Occipital lobe (tissue), 1 donor: ENCODE measurements at regions not wholly inside any gene's neighbourhood (a gene's known extent, or its start where the extent isn't known, plus 50 kb on each side); places are given as distances from the start of the nearest gene placed in this dataset.
"Not testable (repeated sequence)": the region's sequence is repeated elsewhere in the genome, so short reads cannot be mapped to it uniquely, and the experiment has no call there.

Experiments used
- DNase-seq: peaks from one replicate; lab custom pipeline; 2025; lab: John Stamatoyannopoulos, UW

GRCh38 chr12:89890161-89890560 lies 181.5 kb upstream of the ATP2B1 start:
- no peak for DNase-seq

GRCh38 chr12:89889062-89889461 lies 180.4 kb upstream of the ATP2B1 start:
- DNase-seq, result no peak

DNA sequence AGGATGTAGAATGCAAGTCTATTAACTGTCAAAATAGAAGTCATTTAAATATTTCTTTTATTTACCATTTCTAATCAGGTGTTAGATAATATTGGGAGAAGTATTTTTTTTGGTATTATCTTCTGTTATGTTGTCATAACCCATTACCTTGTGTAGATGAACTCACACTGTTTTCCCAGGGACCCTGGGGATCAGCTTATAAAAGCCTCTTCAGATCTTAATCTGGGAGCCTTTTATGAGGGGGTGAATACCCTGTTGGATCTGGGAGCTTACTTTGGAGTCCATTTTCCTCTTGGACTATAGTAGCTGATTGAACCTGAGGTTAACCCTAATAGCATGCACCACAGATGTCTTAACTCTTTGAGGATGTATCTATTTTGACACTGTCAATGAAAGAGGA lies 176.3 kb upstream of the ATP2B1 start:
- DNase-seq, result no peak

DNA sequence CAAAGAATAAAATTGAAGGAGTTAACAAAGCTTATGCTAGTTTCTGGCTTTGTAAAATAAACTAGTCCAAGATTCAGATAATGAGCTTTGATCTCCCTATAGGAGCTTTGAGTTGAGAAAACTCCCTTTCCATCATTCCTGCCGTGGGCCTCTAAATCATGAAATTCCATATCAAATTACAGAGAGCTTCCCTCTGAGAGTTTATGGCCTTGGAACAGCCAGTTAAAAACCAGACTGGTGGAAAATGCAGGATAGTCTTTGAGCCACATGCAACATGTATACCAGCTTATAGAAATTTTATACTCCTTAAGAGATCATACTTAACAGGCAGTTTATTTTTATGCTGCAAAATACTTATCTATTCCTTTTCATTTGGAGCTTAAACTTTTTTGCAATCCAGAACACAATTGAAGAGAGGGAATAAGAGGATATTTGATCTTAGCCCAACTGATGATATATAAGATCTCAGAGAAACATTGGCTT lies 175.8 kb upstream of the ATP2B1 start:
- DNase-seq, result no peak

DNA sequence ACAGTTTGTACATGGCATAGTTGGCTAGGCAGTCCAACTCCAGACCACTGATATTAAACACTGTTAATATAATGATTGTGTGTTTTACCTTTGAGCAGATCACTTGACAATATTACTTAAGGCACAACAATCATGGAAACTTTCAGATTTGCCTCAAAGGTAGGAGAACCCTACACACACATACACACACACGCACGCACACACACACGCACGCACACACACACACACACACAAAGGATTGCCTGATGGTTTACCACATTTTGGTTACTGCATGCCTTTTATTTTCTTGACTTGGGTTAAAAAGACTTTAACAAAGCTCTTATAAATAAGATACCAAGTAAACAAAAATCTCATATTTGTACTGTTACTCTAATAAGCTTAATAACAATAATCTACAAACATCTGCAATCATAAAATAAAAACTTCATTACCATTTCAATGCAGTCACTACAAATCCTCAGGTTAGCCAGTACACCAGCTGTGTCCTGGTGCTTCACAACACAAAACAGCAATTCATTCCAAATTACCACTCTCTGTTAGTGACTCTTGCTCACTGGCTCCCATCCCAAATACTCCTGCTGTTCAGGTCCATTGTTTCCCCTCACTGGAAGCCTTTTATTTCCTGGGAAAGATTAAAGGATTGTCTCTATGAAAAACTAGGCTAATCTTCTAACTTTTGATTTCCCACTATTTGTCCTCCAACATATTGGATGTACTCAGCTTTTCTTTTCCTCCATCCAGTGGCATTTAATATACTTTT lies 175.2 kb upstream of the ATP2B1 start:
- DNase-seq, result no peak

- DNase-seq, result no peak
These were observed 174.2 kb upstream of the ATP2B1 start for GRCh38 chr12:89882792-89883191.

DNA sequence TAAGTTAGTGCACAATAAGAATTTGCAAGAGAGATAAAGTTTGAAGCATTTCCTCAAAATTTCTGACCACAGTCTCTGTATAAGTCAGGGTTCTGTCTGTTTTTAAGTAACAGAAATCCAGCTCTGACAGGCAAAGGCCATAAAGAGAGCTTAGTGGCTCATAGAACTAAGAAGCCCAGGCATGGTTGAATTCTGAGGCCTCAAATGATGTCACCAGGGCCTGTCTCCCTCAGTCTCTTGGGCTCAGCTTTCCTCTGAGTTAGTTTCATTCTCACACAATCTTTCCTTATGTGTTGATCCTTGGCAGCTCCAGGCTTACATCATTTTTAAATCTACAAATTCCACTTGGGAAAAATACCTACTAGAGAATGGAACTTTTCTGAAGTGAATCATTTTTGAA lies 173.4 kb upstream of the ATP2B1 start:
- no peak for DNase-seq

DNA sequence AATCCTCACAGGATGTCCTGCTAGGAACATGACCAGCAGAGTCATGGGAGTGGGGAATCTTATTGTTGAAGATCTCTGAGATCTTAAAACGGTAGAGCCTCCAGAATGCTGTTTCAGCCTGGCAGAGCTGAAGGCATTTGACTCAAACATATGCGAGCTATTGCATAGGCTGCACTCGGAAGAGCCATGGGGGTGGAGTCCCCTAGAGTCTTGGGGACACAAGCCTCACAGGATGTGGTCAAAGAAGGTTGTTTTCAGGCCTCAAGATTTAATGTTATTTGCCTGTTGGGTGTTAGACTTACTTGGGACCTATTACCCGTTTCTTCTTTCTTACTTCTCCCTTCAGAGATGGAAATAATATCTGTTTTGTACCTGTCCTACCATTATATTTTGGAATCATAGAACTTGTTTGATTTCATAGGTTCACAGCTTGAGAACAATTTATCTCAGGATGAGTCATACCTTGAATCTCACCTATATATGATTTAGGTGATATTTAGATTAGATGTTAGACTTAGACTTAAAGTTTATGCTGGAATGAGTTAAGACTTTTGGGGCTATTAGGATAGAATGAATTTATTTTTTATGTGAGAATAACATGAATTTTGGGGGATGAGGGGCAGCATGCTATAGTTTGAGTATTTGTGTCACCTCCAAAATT lies 172.2 kb upstream of the ATP2B1 start:
- DNase-seq, result no peak

- DNase-seq, result no peak
These were observed 171.1 kb upstream of the ATP2B1 start for GRCh38 chr12:89879766-89880165.

DNA sequence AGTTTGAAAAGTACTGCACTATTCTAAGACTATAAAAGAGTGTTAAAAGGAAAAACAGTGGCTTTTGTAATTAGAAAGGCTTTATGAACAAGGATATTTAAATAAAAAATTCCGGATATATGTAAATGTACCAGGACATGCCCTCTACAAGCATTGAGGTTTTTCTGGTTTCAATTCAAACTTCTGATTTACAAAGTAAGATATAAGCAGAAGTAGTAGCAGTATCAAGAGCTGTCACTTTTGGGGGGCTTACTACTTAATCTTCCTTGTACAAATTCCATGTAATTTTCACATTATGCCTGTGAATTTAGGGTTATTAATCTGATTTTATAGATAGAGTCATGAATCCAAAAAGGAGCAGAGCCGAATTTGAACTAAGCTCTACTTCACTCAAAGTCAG lies 170.3 kb upstream of the ATP2B1 start:
- no peak for DNase-seq

DNA sequence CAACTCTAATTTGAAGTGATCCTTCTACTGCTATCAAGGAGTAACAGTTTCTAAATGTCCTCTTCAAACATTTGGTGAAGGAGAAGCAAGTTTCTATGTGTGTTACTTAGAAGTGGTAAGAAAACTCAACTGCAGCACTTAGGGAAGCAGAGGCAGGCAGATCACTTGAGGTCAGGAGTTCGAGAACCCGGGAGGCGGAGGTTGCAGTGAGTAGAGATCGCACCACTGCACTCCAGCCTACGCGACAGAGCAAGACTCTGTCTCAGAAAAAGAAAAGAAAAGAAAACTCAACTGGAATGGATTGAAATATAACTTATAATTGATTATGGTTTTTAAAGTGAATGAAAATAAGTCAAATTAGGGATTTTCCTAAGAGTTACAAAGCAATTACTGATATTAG lies 169.7 kb upstream of the ATP2B1 start:
- no peak for DNase-seq

GRCh38 chr12:89877671-89878070 lies 169.0 kb upstream of the ATP2B1 start:
- no peak for DNase-seq

- no peak for DNase-seq
These were observed 168.5 kb upstream of the ATP2B1 start for GRCh38 chr12:89877136-89877535.

GRCh38 chr12:89875809-89876208 lies 167.2 kb upstream of the ATP2B1 start:
- no peak for DNase-seq

DNA sequence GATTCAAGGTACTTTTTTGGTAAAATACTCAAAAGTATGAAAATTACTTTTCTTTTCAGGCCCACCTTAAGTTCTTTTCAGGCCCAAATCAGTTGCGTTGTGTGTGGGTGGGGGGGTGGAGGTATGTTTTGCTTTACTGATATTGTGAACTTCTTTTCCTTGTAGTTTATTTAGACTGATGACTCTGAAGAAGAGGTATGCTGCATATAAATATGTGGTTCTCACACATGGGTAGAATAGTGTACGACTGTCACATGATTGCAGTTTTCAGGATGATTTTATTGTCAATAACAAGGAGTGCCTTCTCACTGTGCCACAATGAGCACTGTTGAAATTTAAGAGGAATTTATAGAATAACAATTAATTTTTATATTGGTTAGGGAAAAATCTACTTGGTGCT lies 166.6 kb upstream of the ATP2B1 start:
- DNase-seq, result no peak

DNA sequence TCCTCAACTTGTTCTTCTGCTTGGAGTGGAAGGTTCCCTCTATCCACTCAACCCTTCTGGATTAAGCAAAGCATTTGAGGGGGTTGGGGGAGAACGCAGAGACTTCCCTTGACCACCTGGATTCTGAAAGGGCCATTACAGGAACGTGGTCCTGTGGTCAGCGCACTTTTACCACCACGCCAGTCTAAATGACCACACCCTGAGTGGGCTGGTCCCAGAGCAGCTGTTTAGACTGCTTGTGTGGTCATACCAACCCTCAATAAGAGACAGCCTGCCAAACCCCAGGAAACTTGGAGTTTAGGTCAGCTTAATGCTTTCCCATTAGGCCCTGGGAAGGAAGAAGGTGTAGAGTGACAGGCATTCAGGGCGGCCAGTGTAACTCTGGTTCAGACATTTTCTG lies 165.5 kb upstream of the ATP2B1 start:
- DNase-seq, result no peak

DNA sequence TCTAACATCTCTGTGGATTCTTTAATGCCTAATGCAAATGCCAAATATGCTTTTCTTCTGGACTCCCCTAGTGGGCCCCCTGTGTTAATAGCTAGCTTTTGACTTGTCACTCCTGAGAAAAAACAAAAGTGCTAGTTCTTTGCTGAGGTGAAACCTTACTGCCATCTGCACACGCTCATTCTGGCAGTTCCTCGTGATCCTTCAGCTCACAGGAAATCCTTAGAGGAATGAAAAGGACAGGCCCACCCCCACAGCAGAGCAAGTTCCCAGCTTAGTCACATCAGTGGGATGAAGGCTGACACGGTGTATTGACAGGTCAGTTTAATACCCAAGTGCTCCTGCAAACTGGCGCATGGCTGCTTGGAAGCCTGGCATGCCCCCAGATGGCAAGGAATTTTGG lies 165.1 kb upstream of the ATP2B1 start:
- no peak for DNase-seq

DNA sequence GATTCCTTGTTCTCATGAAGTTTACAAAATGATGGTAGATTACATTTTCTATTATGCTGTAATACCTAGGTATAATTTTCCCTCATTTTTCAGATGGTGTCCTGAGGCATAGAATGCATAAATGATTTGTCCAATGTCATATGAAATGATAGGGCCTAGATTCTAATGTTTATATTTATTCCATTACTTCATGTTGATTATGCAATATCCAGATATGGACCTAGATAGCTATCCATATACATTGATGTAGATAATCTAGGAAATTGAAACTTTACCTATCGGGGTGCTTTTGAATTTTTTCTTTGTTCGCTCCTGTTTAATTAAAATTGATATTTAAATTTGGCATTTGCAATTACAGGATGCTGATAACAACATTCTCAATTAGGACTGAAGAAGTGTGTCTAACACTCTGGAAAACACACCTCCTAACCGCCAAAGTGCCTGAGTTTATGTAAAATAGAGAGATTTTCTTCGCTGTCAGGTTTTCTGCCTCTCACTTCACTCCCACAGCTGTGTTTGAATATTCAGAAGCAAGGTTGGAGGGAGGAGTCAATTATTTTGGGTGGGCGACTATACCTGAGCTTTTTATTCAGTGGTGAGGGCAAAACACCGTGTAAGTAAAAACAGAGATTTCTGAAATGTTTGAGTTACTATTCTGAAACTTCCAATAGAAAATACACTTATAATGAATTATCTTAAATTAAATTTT lies 164.4 kb upstream of the ATP2B1 start:
- no peak for DNase-seq

- DNase-seq, result no peak
These were observed 162.0 kb upstream of the ATP2B1 start for GRCh38 chr12:89870413-89871184.

DNA sequence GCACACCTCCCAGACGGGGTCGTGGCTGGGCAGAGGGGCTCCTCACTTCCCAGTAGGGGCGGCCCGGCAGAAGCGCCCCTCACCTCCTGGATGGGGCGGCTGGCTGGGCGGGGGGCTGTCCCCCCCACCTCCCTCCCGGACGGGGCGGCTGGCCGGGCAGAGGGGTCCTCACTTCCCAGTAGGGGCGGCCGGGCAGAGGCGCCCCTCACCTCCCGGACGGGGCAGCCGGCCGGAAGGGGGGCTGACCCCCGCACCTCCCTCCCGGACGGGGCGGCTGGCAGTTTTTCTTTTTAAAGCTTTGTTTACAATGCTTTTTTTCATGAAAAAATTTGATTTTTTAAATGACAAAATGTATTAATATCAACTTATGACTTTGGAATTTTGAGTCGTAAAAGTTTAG lies 159.0 kb upstream of the ATP2B1 start:
- DNase-seq, result not testable (repeated sequence)

DNA sequence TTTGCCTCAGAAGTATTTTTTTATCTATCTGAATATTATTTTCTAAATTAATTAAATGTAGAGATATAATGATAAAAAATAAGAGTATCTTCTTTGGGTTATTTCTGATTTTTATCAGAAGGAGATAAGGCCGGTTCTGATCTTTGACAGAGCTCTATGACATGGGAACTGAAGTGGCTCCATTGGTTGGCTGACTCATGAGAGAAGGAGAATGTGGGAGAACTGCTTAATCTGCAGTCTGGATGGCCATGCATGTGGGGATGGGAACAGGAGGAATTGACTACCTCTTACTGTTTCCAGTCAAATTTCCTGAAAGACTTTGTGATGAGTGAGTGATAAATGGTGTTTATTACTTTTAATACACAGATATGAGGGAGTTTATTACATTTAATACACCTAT lies 155.8 kb upstream of the ATP2B1 start:
- DNase-seq, result no peak

GRCh38 chr12:89863968-89864367 lies 155.3 kb upstream of the ATP2B1 start:
- DNase-seq, result no peak
